ENCODE measurements at regions not wholly inside any gene's neighbourhood (a gene's known extent, or its start where the extent isn't known, plus 50 kb on each side); places are given as distances from the start of the nearest gene placed in this dataset.

DNA sequence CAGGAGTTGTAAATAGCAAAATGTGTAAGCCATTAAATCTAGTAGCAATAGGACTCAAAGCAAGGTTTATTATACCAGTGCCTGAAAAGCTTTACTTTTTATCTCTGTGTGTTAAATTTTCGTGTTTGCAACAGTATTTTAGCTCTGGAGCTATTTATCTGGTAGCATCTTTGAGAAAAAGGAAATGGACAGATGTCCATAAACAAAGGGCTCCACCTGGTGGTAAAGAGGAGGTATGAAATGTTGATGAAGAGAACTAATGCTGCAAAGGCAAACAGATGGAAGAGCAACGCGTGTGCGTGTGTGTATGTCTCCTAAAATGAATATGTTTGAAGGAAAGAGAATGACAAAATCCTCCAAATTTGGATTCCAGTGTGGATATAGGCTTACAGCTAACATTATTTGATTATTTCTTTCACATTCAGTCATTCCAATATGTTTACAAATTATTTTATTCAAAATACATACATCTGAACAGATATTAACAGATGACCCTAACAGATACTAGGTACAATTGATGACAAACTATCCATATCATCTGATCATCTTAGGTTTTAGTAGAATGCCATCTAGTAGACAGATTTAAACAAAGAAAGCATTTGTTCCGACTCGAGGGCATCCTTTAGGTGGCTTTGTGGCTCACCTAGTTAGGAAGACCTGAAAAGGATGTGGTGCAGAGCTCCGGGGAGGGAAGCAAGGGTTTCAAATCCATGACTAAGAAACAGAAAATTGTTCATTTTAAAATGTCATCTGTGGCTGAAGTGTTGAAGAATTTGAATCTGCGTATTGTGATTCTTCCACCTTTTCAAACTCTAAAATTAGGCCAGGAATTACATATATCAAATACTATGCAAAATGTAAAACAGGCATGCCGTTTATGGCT lies 383.3 kb downstream of the MTX2 start:
- Histone ChIP-seq H3K4me1 (peaks cover 0 to 4% (median 0%) of the 10 kb centered on the region in 4 donors), H3K36me3 (no peaks in the 10 kb centered on the region), H3K27ac (no peak overlapping the region), H3K27me3 (no peaks in the 10 kb centered on the region), H3K9me3 (no peaks in the 10 kb centered on the region), H3K4me3 (no peak overlapping the region)
- peak in 1 of 3 donors; percentile 48 for DNase-seq
- no peak for TF ChIP-seq POLR2A (IDR thresholded peaks at IDR 0.05)
- TF ChIP-seq, protein P1, sequence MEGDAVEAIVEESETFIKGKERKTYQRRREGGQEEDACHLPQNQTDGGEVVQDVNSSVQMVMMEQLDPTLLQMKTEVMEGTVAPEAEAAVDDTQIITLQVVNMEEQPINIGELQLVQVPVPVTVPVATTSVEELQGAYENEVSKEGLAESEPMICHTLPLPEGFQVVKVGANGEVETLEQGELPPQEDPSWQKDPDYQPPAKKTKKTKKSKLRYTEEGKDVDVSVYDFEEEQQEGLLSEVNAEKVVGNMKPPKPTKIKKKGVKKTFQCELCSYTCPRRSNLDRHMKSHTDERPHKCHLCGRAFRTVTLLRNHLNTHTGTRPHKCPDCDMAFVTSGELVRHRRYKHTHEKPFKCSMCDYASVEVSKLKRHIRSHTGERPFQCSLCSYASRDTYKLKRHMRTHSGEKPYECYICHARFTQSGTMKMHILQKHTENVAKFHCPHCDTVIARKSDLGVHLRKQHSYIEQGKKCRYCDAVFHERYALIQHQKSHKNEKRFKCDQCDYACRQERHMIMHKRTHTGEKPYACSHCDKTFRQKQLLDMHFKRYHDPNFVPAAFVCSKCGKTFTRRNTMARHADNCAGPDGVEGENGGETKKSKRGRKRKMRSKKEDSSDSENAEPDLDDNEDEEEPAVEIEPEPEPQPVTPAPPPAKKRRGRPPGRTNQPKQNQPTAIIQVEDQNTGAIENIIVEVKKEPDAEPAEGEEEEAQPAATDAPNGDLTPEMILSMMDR (IDR thresholded peaks at IDR 0.05) = peak; percentile 42 to 80 (median 76)

DNA sequence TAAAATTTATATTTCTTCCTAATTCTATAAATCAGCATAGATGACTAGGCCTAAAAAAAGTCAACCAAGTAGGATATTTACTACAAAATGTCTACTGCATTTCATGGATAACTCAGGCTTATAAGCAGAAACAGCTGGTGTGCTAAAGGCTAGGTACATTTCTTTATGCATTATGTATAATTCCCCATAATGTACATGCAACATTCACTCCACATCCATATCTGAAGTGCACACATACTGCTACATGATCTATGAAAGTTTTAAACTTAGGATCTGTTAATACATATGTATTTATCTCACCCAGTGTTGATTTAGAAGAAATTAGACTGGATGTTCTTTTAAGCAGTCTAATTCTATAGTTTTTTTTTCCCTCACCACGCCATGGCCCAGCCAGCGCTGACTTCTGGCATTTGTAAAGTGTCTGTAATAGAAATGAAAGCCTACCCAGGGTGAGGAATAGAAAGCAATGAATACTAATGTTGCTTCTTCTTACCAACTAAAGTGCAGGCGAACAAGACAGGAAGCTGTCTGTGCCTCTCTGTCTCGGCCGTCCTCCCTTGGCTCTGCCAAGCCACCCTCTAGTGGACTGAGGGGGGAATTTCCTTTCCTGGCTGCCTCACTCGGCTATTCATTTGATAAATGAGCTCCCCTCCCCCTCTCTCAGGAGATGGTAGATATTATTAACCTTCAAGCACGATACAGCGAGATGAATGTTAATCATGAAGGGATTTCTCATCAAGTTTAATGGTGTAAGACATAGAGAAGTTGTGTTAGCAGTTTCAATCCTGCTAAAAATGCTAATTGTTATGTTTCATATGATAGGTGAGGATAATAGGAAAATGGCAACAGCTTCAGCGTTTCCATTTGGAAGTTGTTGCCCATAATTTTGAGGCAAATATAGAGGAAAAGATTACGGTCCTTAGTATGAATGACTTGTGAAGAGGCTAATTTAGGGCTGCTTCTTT lies 384.5 kb downstream of the MTX2 start:
- Histone ChIP-seq H3K4me3 (no peak overlapping the region), H3K36me3 (no peaks in the 10 kb centered on the region), H3K27me3 (no peaks in the 10 kb centered on the region), H3K4me1 (peaks cover 0 to 4% (median 0%) of the 10 kb centered on the region in 4 donors), H3K27ac (no peak overlapping the region), H3K9me3 (no peaks in the 10 kb centered on the region)
- peak; percentile 20 to 73 (median 49) for DNase-seq
- TF ChIP-seq, protein P1 (IDR thresholded peaks at IDR 0.05) = peak in 4 of 6 experiments; percentile 50 to 70 (median 62)
- TF ChIP-seq POLR2A (IDR thresholded peaks at IDR 0.05) = no peak

- Histone ChIP-seq H3K9me3 (no peaks in the 10 kb centered on the region), H3K36me3 (no peaks in the 10 kb centered on the region), H3K27me3 (no peaks in the 10 kb centered on the region), H3K4me1 (peaks cover 0 to 4% (median 0%) of the 10 kb centered on the region in 4 donors), H3K27ac (no peak overlapping the region), H3K4me3 (no peak overlapping the region)
- DNase-seq = no peak
- TF ChIP-seq, protein P1 (IDR thresholded peaks at IDR 0.05) = no peak
- TF ChIP-seq POLR2A (IDR thresholded peaks at IDR 0.05) = no peak
These were observed 387.0 kb downstream of the MTX2 start for GRCh38 chr2:176656038-176656775.

DNA sequence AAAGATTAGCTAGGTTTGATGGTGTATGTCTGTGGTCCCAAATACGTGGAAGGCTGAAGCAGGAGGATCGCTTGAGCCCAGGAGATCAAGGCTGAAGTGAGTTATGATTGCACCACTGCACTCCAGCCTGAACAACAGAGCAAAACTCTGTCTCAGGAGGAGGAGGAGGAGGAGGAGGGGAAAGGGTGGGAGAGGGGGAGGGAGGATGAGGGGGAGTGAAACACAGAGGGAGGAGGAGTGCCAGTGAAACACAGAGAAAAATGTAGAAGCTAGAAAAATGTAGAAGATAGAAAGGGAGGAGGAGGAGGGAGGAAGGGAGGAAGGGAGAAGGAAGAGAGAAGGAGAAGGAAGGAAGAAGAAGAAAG lies 387.5 kb downstream of the MTX2 start:
- no peaks in the 10 kb centered on the region for H3K9me3 ChIP-seq
- H3K4me3 ChIP-seq = no peak overlapping the region
- no peaks in the 10 kb centered on the region for H3K36me3 ChIP-seq
- H3K27ac ChIP-seq = no peak overlapping the region
- DNase-seq = no peak
- peaks cover 0 to 4% (median 0%) of the 10 kb centered on the region in 4 donors for H3K4me1 ChIP-seq
- no peak for TF ChIP-seq POLR2A (IDR thresholded peaks at IDR 0.05)
- TF ChIP-seq, protein P1 (IDR thresholded peaks at IDR 0.05) = no peak
- H3K27me3 ChIP-seq = no peaks in the 10 kb centered on the region

DNA sequence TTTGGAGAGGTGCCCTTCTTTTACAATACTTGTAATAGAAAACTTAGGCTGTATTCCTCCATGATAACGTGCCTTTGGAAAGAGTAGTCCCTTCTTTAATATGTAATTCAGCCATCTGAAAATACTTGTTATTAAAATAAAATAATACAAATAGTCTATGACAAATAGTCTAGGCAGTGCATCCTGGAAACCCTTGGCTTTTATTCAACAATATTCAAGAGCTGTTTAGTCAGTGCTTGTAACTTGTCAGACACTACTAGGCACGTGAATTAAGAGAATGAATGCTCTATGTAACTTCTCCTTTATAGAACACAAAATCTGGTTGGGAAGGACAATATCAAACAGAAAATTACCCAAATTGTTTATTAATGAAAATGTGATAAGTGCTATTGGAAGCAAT lies 388.2 kb downstream of the MTX2 start:
- H3K9me3 ChIP-seq = no peaks in the 10 kb centered on the region
- H3K4me1 ChIP-seq = peaks cover 0 to 4% (median 0%) of the 10 kb centered on the region in 4 donors
- no peak overlapping the region for H3K4me3 ChIP-seq
- TF ChIP-seq, protein P1 (IDR thresholded peaks at IDR 0.05) = no peak
- no peak for TF ChIP-seq POLR2A (IDR thresholded peaks at IDR 0.05)
- no peaks in the 10 kb centered on the region for H3K36me3 ChIP-seq
- no peak overlapping the region for H3K27ac ChIP-seq
- no peaks in the 10 kb centered on the region for H3K27me3 ChIP-seq
- no peak for DNase-seq

Data from Peyer's patch (tissue), 4 donors.